K562 (cell line): ENCODE measurements at regions not wholly inside any gene's neighbourhood (a gene's known extent, or its start where the extent isn't known, plus 50 kb on each side); places are given as distances from the start of the nearest gene placed in this dataset.

Experiments
- ATAC-seq: fragments of 200-7000 bp; cut with Tn5 transposase; 3 replicates; pipeline ENCODE4 v1.9.1; 2020; ENCODE audit warnings: moderate library complexity
- BruUV-seq: library from RNA; stranded (reverse); fragments of 400-500 nt; replicated peaks from 2 replicates; lab custom pipeline; 2021; lab: Mats Ljungman, UMichigan
- CTCF ChIA-PET: fragments of 300-600 bp; formaldehyde crosslinking; extraction: SDS; loops from one replicate; lab custom pipeline; 2021; ENCODE audit warnings: low intra/inter-chr PET ratio; lab: Yijun Ruan, JAX
- POLR2A ChIA-PET: fragments of 300-600, 350-650 bp; sonication (Branson Sonifier 250); formaldehyde crosslinking; extraction: SDS; loops from one replicate; lab custom pipeline; 2021; ENCODE audit warnings: antibody characterized with exemption, inconsistent platforms; lab: Yijun Ruan, JAX
- DNase-seq, 4 experiments: peaks; one replicate each; pipeline versions ENCODE4 v3.0.0 to v3.0.0-alpha.2; 2011 to 2018; ENCODE audit warnings: low spot score in 3 of 4, mixed read lengths in 3 of 4; ENCODE audit errors: extremely low read depth in 1 of 4
- FAIRE-seq: peaks from 2 replicates; lab custom pipeline; 2011; peaks lifted over from hg19 to GRCh38; lab: Jason Lieb, UNC
- H2AFZ ChIP-seq: 2 replicates; pipeline ENCODE4 v1.6.0; 2011; ENCODE audit warnings: low read depth, low read length, control low read depth, inconsistent platforms
- H3K27ac ChIP-seq: fragments of 200-600 bp; 3 replicates; pipeline ENCODE4 v1.8.0; 2011; ENCODE audit warnings: low read depth, mild to moderate bottlenecking, control low read depth, inconsistent platforms, low read length, moderate library complexity, mixed read lengths; ENCODE audit errors: extremely low read depth
- H3K27me3 ChIP-seq, 2 experiments: fragments of 300-600 bp in 1 of 2; 2 replicates in 1 of 2; 3 replicates in 1 of 2; pipeline versions ENCODE4 v1.6.0 to v1.8.0; 2011; ENCODE audit warnings: inconsistent platforms in 2 of 2, low read length in 2 of 2, mild to moderate bottlenecking in 1 of 2, mixed read lengths in 1 of 2, moderate library complexity in 1 of 2; ENCODE audit not compliant: control insufficient read depth in 2 of 2, insufficient read depth in 2 of 2
- H3K36me3 ChIP-seq: fragments of 300-600 bp; 3 replicates; pipeline ENCODE4 v1.8.0; 2011; ENCODE audit warnings: mild to moderate bottlenecking, low read length, inconsistent platforms; ENCODE audit not compliant: control insufficient read depth, insufficient read depth
- H3K4me1 ChIP-seq, 2 experiments: fragments of 200-600 bp in 1 of 2; replicated peaks in 1 of 2; 2 replicates in 1 of 2; 3 replicates in 1 of 2; pipeline versions ENCODE4 v1.5.1 to v1.8.0; 2011; ENCODE audit warnings: inconsistent platforms in 2 of 2, low read length in 2 of 2, mild to moderate bottlenecking in 1 of 2, mixed read lengths in 1 of 2, moderate library complexity in 1 of 2; ENCODE audit not compliant: control insufficient read depth in 2 of 2, insufficient read depth in 2 of 2
- H3K4me2 ChIP-seq: 2 replicates; pipeline ENCODE4 v1.6.1; 2011; ENCODE audit warnings: low read length, control low read depth, inconsistent platforms, mixed read lengths; ENCODE audit not compliant: insufficient read depth
- H3K4me3 ChIP-seq: fragments of 200-600 bp; sonication (generic), shearing (Covaris generic); 2 replicates; pipeline ENCODE4 v1.5.1; 2016; ENCODE audit warnings: control low read depth, inconsistent platforms
- H3K79me2 ChIP-seq: fragments of 200-600 bp; 3 replicates; pipeline ENCODE4 v1.8.0; 2011; ENCODE audit warnings: low read length, inconsistent platforms; ENCODE audit not compliant: control insufficient read depth, insufficient read depth
- H3K9ac ChIP-seq, 2 experiments: 2 replicates each; pipeline versions ENCODE4 v1.6.0 to v1.6.1; 2011; ENCODE audit warnings: low read depth in 2 of 2, low read length in 2 of 2, control low read depth in 1 of 2, inconsistent platforms in 1 of 2, mild to moderate bottlenecking in 1 of 2, mixed read lengths in 1 of 2; ENCODE audit not compliant: insufficient read depth in 1 of 2
- H3K9me1 ChIP-seq: one replicate; pipeline ENCODE4 v1.6.0; 2011; ENCODE audit warnings: inconsistent platforms, mild to moderate bottlenecking, low read length, moderate library complexity; ENCODE audit not compliant: control insufficient read depth, insufficient read depth
- H3K9me3 ChIP-seq: replicated peaks from 2 replicates; pipeline ENCODE4 v1.5.1; 2011; ENCODE audit warnings: low read depth, low read length, inconsistent platforms; ENCODE audit not compliant: control insufficient read depth, insufficient read depth
- H4K20me1 ChIP-seq: replicated peaks from 2 replicates; pipeline ENCODE4 v1.6.1; 2011; ENCODE audit warnings: low read length, inconsistent platforms, mixed read lengths; ENCODE audit not compliant: control insufficient read depth, insufficient read depth
- ATF2 ChIP-seq: sonication (generic); formaldehyde crosslinking; IDR thresholded peaks from 2 replicates; pipeline ENCODE4 v1.8.1; 2022; ENCODE audit warnings: missing genetic modification reagents
- CBX5 ChIP-seq: IDR thresholded peaks from 2 replicates; pipeline ENCODE4 v1.6.1; 2014; ENCODE audit warnings: low read depth, borderline replicate concordance
- ELF1 ChIP-seq: fragments of 200-800 bp; sonication (Bioruptor generic); IDR thresholded peaks from 2 replicates; pipeline ENCODE4 v1.6.1; 2016; ENCODE audit warnings: missing genetic modification characterization, missing compliant biosample characterization
- GTF2E2 ChIP-seq: fragments of 200-800 bp; sonication (Bioruptor generic); IDR thresholded peaks from 2 replicates; pipeline ENCODE4 v1.6.1; 2016; ENCODE audit warnings: missing genetic modification characterization, missing compliant biosample characterization
- HDAC2 ChIP-seq: fragments of 450-650 bp; IDR thresholded peaks from 2 replicates; pipeline ENCODE4 v1.6.1; 2016; ENCODE audit warnings: mild to moderate bottlenecking
- KAT2B ChIP-seq: IDR thresholded peaks from one replicate; pipeline ENCODE4 v1.6.1; 2012; ENCODE audit warnings: low read depth, mild to moderate bottlenecking, control low read depth, inconsistent platforms, low read length, moderate library complexity
- KDM1A ChIP-seq, 2 experiments: fragments of 450-650 bp; IDR thresholded peaks; 2 replicates each; pipeline ENCODE4 v1.6.1; 2016; ENCODE audit warnings: mild to moderate bottlenecking in 2 of 2
- MAX ChIP-seq: sonication (generic); formaldehyde crosslinking; IDR thresholded peaks from 2 replicates; pipeline ENCODE4 v1.9.0; 2022; ENCODE audit warnings: mild to moderate bottlenecking, missing genetic modification reagents
- MYBL2 ChIP-seq, 2 experiments: fragments of 450-650 bp in 1 of 2; sonication (generic) in 1 of 2; formaldehyde crosslinking in 1 of 2; IDR thresholded peaks; 2 replicates each; pipeline versions ENCODE4 v1.6.1 to v1.8.1; 2017 to 2022; ENCODE audit warnings: borderline replicate concordance in 1 of 2, inconsistent platforms in 1 of 2, low read depth in 1 of 2, mild to moderate bottlenecking in 1 of 2, missing genetic modification reagents in 1 of 2, moderate library complexity in 1 of 2
- SP1 ChIP-seq: sonication (generic); formaldehyde crosslinking; IDR thresholded peaks from 2 replicates; pipeline ENCODE4 v1.8.1; 2022; ENCODE audit warnings: mild to moderate bottlenecking, missing genetic modification reagents
- THAP12 ChIP-seq: fragments of 250-450 bp; sonication (Bioruptor Pico); IDR thresholded peaks from 2 replicates; pipeline ENCODE4 v1.9.0; 2021; ENCODE audit warnings: mild to moderate bottlenecking, inconsistent platforms
- ZNF79 ChIP-seq: fragments of 250-450 bp; sonication (Bioruptor Pico); IDR thresholded peaks from 2 replicates; pipeline ENCODE4 v1.4.0; 2020; ENCODE audit warnings: low read depth, mild to moderate bottlenecking, moderate library complexity
- WGBS: fragments of 100-300 bp; shearing (Covaris generic); methylation state at CpG from one replicate; pipeline ENCODE4 v1.1.6; 2016; ENCODE audit warnings: low coverage, mixed read lengths; ENCODE audit not compliant: insufficient coverage; ENCODE audit errors: missing lambda C conversion rate; 5-methylcytosine and 5-hydroxymethylcytosine counted together
- in situ Hi-C: fragments of 300-500 bp; cut with MboI; formaldehyde crosslinking; loops from 4 replicates; pipeline ENCODE4 v1.15.0; 2018; ENCODE audit warnings: inconsistent platforms, mixed read lengths
- intact Hi-C: fragments of 100-400 bp; cut with micrococcal nuclease; formaldehyde crosslinking; loops from 2 replicates; pipeline ENCODE4 v1.14.2; 2022

- DNase-seq (no peak), FAIRE-seq (no peak), ATAC-seq (no peak)
- in situ Hi-C loops = no loop called here
- H4K20me1 ChIP-seq = no peaks in the 10 kb centered on the region
- POLR2A ChIA-PET = no interaction called here
- H3K27me3 ChIP-seq = no peaks in the 10 kb centered on the region; a peak in 1 of 5 replicates
- no peak overlapping the region for H3K4me2 ChIP-seq
- BruUV-seq = no TSS peak
- no peak overlapping the region for H2AFZ ChIP-seq
- no peak overlapping the region for H3K9ac ChIP-seq
- H3K9me3 ChIP-seq = no peaks in the 10 kb centered on the region
- H3K4me1 ChIP-seq = no peaks in the 10 kb centered on the region; a peak in 1 of 5 replicates
- H3K27ac ChIP-seq = no peak overlapping the region
- CTCF ChIA-PET = no interaction called here
- 0% methylated on average over 2 of the region's 2 CpGs for WGBS
- no peaks in the 10 kb centered on the region for H3K36me3 ChIP-seq
- H3K4me3 ChIP-seq = no peak overlapping the region
- H3K79me2 ChIP-seq = no peaks in the 10 kb centered on the region
- intact Hi-C loops = no loop called here
- H3K9me1 ChIP-seq = no peaks in the 10 kb centered on the region
- TF ChIP-seq HDAC2 (no peak), GTF2E2 (tag) (no peak), ZNF79 (CRISPR knock-in tag) (no peak), SP1 (no peak), ELF1 (tag) (no peak), CBX5 (no peak), MAX (CRISPR knock-in tag) (no peak), KDM1A (IDR thresholded peaks at IDR 0.05) (no peak), THAP12 (CRISPR knock-in tag) (no peak), MYBL2 (IDR thresholded peaks at IDR 0.05; ENCODE audit: low read depth) (no peak), MYBL2 (CRISPR knock-in tag; IDR thresholded peaks at IDR 0.05; ENCODE audit: borderline replicate concordance) (no peak), ATF2 (CRISPR knock-in tag) (no peak), KAT2B (no peak)
Measured at GRCh38 chr5:135743705-135744411, 90.6 kb upstream of the SLC25A48 start.
